K562 (cell line): ENCODE measurements at regions not wholly inside any gene's neighbourhood (a gene's known extent, or its start where the extent isn't known, plus 50 kb on each side); places are given as distances from the start of the nearest gene placed in this dataset.

Experiments used
- ATAC-seq: fragments of 200-7000 bp; cut with Tn5 transposase; 3 replicates; pipeline ENCODE4 v1.9.1; 2020; ENCODE audit warnings: moderate library complexity
- BruUV-seq: library from RNA; stranded (reverse); fragments of 400-500 nt; replicated peaks from 2 replicates; lab custom pipeline; 2021; lab: Mats Ljungman, UMichigan
- CTCF ChIA-PET: fragments of 300-600 bp; formaldehyde crosslinking; extraction: SDS; loops from one replicate; lab custom pipeline; 2021; ENCODE audit warnings: low intra/inter-chr PET ratio; lab: Yijun Ruan, JAX
- POLR2A ChIA-PET: fragments of 300-600, 350-650 bp; sonication (Branson Sonifier 250); formaldehyde crosslinking; extraction: SDS; loops from one replicate; lab custom pipeline; 2021; ENCODE audit warnings: antibody characterized with exemption, inconsistent platforms; lab: Yijun Ruan, JAX
- DNase-seq, 4 experiments: peaks; one replicate each; pipeline versions ENCODE4 v3.0.0 to v3.0.0-alpha.2; 2011 to 2018; ENCODE audit warnings: low spot score in 3 of 4, mixed read lengths in 3 of 4; ENCODE audit errors: extremely low read depth in 1 of 4
- FAIRE-seq: peaks from 2 replicates; lab custom pipeline; 2011; peaks lifted over from hg19 to GRCh38; lab: Jason Lieb, UNC
- H2AFZ ChIP-seq: 2 replicates; pipeline ENCODE4 v1.6.0; 2011; ENCODE audit warnings: low read depth, low read length, control low read depth, inconsistent platforms
- H3K27ac ChIP-seq: fragments of 200-600 bp; 3 replicates; pipeline ENCODE4 v1.8.0; 2011; ENCODE audit warnings: low read depth, mild to moderate bottlenecking, control low read depth, inconsistent platforms, low read length, moderate library complexity, mixed read lengths; ENCODE audit errors: extremely low read depth
- H3K27me3 ChIP-seq, 2 experiments: fragments of 300-600 bp in 1 of 2; 2 replicates in 1 of 2; 3 replicates in 1 of 2; pipeline versions ENCODE4 v1.6.0 to v1.8.0; 2011; ENCODE audit warnings: inconsistent platforms in 2 of 2, low read length in 2 of 2, mild to moderate bottlenecking in 1 of 2, mixed read lengths in 1 of 2, moderate library complexity in 1 of 2; ENCODE audit not compliant: control insufficient read depth in 2 of 2, insufficient read depth in 2 of 2
- H3K36me3 ChIP-seq: fragments of 300-600 bp; 3 replicates; pipeline ENCODE4 v1.8.0; 2011; ENCODE audit warnings: mild to moderate bottlenecking, low read length, inconsistent platforms; ENCODE audit not compliant: control insufficient read depth, insufficient read depth
- H3K4me1 ChIP-seq, 2 experiments: fragments of 200-600 bp in 1 of 2; replicated peaks in 1 of 2; 2 replicates in 1 of 2; 3 replicates in 1 of 2; pipeline versions ENCODE4 v1.5.1 to v1.8.0; 2011; ENCODE audit warnings: inconsistent platforms in 2 of 2, low read length in 2 of 2, mild to moderate bottlenecking in 1 of 2, mixed read lengths in 1 of 2, moderate library complexity in 1 of 2; ENCODE audit not compliant: control insufficient read depth in 2 of 2, insufficient read depth in 2 of 2
- H3K4me2 ChIP-seq: 2 replicates; pipeline ENCODE4 v1.6.1; 2011; ENCODE audit warnings: low read length, control low read depth, inconsistent platforms, mixed read lengths; ENCODE audit not compliant: insufficient read depth
- H3K4me3 ChIP-seq: fragments of 200-600 bp; sonication (generic), shearing (Covaris generic); 2 replicates; pipeline ENCODE4 v1.5.1; 2016; ENCODE audit warnings: control low read depth, inconsistent platforms
- H3K79me2 ChIP-seq: fragments of 200-600 bp; 3 replicates; pipeline ENCODE4 v1.8.0; 2011; ENCODE audit warnings: low read length, inconsistent platforms; ENCODE audit not compliant: control insufficient read depth, insufficient read depth
- H3K9ac ChIP-seq, 2 experiments: 2 replicates each; pipeline versions ENCODE4 v1.6.0 to v1.6.1; 2011; ENCODE audit warnings: low read depth in 2 of 2, low read length in 2 of 2, control low read depth in 1 of 2, inconsistent platforms in 1 of 2, mild to moderate bottlenecking in 1 of 2, mixed read lengths in 1 of 2; ENCODE audit not compliant: insufficient read depth in 1 of 2
- H3K9me1 ChIP-seq: one replicate; pipeline ENCODE4 v1.6.0; 2011; ENCODE audit warnings: inconsistent platforms, mild to moderate bottlenecking, low read length, moderate library complexity; ENCODE audit not compliant: control insufficient read depth, insufficient read depth
- H3K9me3 ChIP-seq: replicated peaks from 2 replicates; pipeline ENCODE4 v1.5.1; 2011; ENCODE audit warnings: low read depth, low read length, inconsistent platforms; ENCODE audit not compliant: control insufficient read depth, insufficient read depth
- H4K20me1 ChIP-seq: replicated peaks from 2 replicates; pipeline ENCODE4 v1.6.1; 2011; ENCODE audit warnings: low read length, inconsistent platforms, mixed read lengths; ENCODE audit not compliant: control insufficient read depth, insufficient read depth
- ATF1 ChIP-seq, 2 experiments: fragments of 450-650 bp in 1 of 2; IDR thresholded peaks; 2 replicates each; pipeline ENCODE4 v1.6.1; 2016; ENCODE audit warnings: missing compliant biosample characterization in 1 of 2, missing genetic modification characterization in 1 of 2
- IRF1 ChIP-seq: sonication (generic); formaldehyde crosslinking; IDR thresholded peaks from 2 replicates; pipeline ENCODE4 v1.8.0; 2022; ENCODE audit warnings: missing genetic modification reagents, mild to moderate bottlenecking, borderline replicate concordance
- JUND ChIP-seq, 2 experiments: IDR thresholded peaks; 2 replicates in 1 of 2; 3 replicates in 1 of 2; pipeline ENCODE4 v1.6.1; 2011; ENCODE audit warnings: borderline replicate concordance in 2 of 2, low read depth in 2 of 2, low read length in 2 of 2, improper control_type of control experiment in 1 of 2, missing biosample characterization in 1 of 2, missing genetic modification characterization in 1 of 2, missing genetic modification reagents in 1 of 2
- NCOA1 ChIP-seq: fragments of 450-650 bp; IDR thresholded peaks from 2 replicates; pipeline ENCODE4 v1.6.1; 2016; ENCODE audit warnings: low read depth
- NFATC3 ChIP-seq: fragments of 450-650 bp; IDR thresholded peaks from 2 replicates; pipeline ENCODE4 v1.6.1; 2017; ENCODE audit warnings: mild to moderate bottlenecking
- NR2F6 ChIP-seq: fragments of 450-650 bp; formaldehyde crosslinking; IDR thresholded peaks from 2 replicates; pipeline ENCODE4 v1.4.0; 2020; ENCODE audit warnings: mild to moderate bottlenecking
- RBM39 ChIP-seq: fragments of 200-400 bp; formaldehyde crosslinking; optimal IDR thresholded peaks from 2 replicates; pipeline ENCODE3; 2018; ENCODE audit warnings: low read depth, low read length
- SMC3 ChIP-seq: conservative IDR thresholded peaks from 2 replicates; pipeline ENCODE4 v1.6.1; 2011; ENCODE audit warnings: low read depth, low read length, improper control_type of control experiment; ENCODE audit not compliant: insufficient read depth
- SPI1 ChIP-seq: IDR thresholded peaks from 2 replicates; pipeline ENCODE4 v1.6.1; 2011; ENCODE audit warnings: low read depth, low read length, control low read depth, borderline replicate concordance
- SRSF3 ChIP-seq: fragments of 200-400 bp; formaldehyde crosslinking; IDR thresholded peaks from 2 replicates; pipeline ENCODE4 v1.6.1; 2016; ENCODE audit warnings: mild to moderate bottlenecking, low read length, moderate library complexity; ENCODE audit not compliant: insufficient read depth
- ZNF408 ChIP-seq: fragments of 250-450 bp; sonication (Bioruptor Pico); IDR thresholded peaks from 2 replicates; pipeline ENCODE4 v1.4.0; 2020; ENCODE audit warnings: low read depth, mild to moderate bottlenecking, moderate library complexity
- ZNF41 ChIP-seq: fragments of 250-450 bp; sonication (Bioruptor Pico); conservative IDR thresholded peaks from 2 replicates; pipeline ENCODE4 v1.4.0; 2020; ENCODE audit warnings: mild to moderate bottlenecking
- ZNF717 ChIP-seq: fragments of 250-450 bp; sonication (Bioruptor Pico); IDR thresholded peaks from 2 replicates; pipeline ENCODE4 v1.5.0; 2021
- WGBS: fragments of 100-300 bp; shearing (Covaris generic); methylation state at CpG from one replicate; pipeline ENCODE4 v1.1.6; 2016; ENCODE audit warnings: low coverage, mixed read lengths; ENCODE audit not compliant: insufficient coverage; ENCODE audit errors: missing lambda C conversion rate; 5-methylcytosine and 5-hydroxymethylcytosine counted together
- in situ Hi-C: fragments of 300-500 bp; cut with MboI; formaldehyde crosslinking; loops from 4 replicates; pipeline ENCODE4 v1.15.0; 2018; ENCODE audit warnings: inconsistent platforms, mixed read lengths
- intact Hi-C: fragments of 100-400 bp; cut with micrococcal nuclease; formaldehyde crosslinking; loops from 2 replicates; pipeline ENCODE4 v1.14.2; 2022
- TF ChIP-seq, protein P1 (sequence below): fragments of 250-450 bp; sonication (Bioruptor Pico); IDR thresholded peaks from 2 replicates; pipeline ENCODE4 v1.8.0; 2022; ENCODE audit warnings: moderate library complexity, mild to moderate bottlenecking, inconsistent platforms
- TF ChIP-seq, protein P2 (sequence below): fragments of 250-450 bp; sonication (Bioruptor Pico); IDR thresholded peaks from 2 replicates; pipeline ENCODE4 v1.4.0; 2020

- no peaks in the 10 kb centered on the region for H3K9me3 ChIP-seq
- H2AFZ ChIP-seq = no peak overlapping the region
- no peaks in the 10 kb centered on the region for H3K36me3 ChIP-seq
- intact Hi-C loops = no loop called here
- FAIRE-seq (no peak), ATAC-seq (no peak), DNase-seq (no peak)
- no peak overlapping the region for H3K4me3 ChIP-seq
- H3K4me1 ChIP-seq = no peaks in the 10 kb centered on the region
- ChIA-PET CTCF (interaction anchor here (0.7 kb wide), 1 partner anchor 14 kb away, joined by 3 read pairs; no protein-coding TSS in a partner anchor), POLR2A (interaction anchor here (1.6 kb wide), 1 partner anchor 15 kb away, joined by 5 read pairs; no protein-coding TSS in a partner anchor)
- BruUV-seq = no TSS peak
- H4K20me1 ChIP-seq = no peaks in the 10 kb centered on the region
- H3K9ac ChIP-seq = no peak overlapping the region
- in situ Hi-C loops = no loop called here
- H3K9me1 ChIP-seq = no peaks in the 10 kb centered on the region
- no peak overlapping the region for H3K4me2 ChIP-seq
- 0% methylated on average over 1 of the region's 1 CpG for WGBS
- no peaks in the 10 kb centered on the region; a peak in 1 of 5 replicates for H3K27me3 ChIP-seq
- no peak for TF ChIP-seq RBM39
- no peak for TF ChIP-seq ATF1 (CRISPR knock-in tag; IDR thresholded peaks at IDR 0.05)
- no peak for TF ChIP-seq ATF1 (tag; IDR thresholded peaks at IDR 0.05)
- no peak for TF ChIP-seq NCOA1
- TF ChIP-seq SPI1 = no peak
- no peak for TF ChIP-seq IRF1 (CRISPR knock-in tag)
- no peak for TF ChIP-seq ZNF717 (CRISPR knock-in tag)
- no peak for TF ChIP-seq SRSF3
- TF ChIP-seq SMC3 = no peak
- no peak for TF ChIP-seq ZNF41 (CRISPR knock-in tag)
- TF ChIP-seq JUND (IDR thresholded peaks at IDR 0.05; ENCODE audit: borderline replicate concordance, low read depth, low read length) = no peak
- no peak for TF ChIP-seq JUND (tag; IDR thresholded peaks at IDR 0.05; ENCODE audit: borderline replicate concordance, low read depth, low read length)
- no peak for TF ChIP-seq NR2F6 (CRISPR knock-in tag)
- TF ChIP-seq, protein P1, sequence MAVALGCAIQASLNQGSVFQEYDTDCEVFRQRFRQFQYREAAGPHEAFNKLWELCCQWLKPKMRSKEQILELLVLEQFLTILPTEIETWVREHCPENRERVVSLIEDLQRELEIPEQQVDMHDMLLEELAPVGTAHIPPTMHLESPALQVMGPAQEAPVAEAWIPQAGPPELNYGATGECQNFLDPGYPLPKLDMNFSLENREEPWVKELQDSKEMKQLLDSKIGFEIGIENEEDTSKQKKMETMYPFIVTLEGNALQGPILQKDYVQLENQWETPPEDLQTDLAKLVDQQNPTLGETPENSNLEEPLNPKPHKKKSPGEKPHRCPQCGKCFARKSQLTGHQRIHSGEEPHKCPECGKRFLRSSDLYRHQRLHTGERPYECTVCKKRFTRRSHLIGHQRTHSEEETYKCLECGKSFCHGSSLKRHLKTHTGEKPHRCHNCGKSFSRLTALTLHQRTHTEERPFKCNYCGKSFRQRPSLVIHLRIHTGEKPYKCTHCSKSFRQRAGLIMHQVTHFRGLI = no peak
- no peak for TF ChIP-seq NFATC3
- TF ChIP-seq ZNF408 (CRISPR knock-in tag) = no peak
- TF ChIP-seq, protein P2, sequence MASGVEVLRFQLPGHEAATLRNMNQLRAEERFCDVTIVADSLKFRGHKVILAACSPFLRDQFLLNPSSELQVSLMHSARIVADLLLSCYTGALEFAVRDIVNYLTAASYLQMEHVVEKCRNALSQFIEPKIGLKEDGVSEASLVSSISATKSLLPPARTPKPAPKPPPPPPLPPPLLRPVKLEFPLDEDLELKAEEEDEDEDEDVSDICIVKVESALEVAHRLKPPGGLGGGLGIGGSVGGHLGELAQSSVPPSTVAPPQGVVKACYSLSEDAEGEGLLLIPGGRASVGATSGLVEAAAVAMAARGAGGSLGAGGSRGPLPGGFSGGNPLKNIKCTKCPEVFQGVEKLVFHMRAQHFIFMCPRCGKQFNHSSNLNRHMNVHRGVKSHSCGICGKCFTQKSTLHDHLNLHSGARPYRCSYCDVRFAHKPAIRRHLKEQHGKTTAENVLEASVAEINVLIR (CRISPR knock-in tag) = no peak
- H3K79me2 ChIP-seq = no peaks in the 10 kb centered on the region
- no peak overlapping the region for H3K27ac ChIP-seq
Measured at GRCh38 chr3:124532071-124532470, 198.2 kb upstream of the UMPS start.
